ENCODE measurements at regions not wholly inside any gene's neighbourhood (a gene's known extent, or its start where the extent isn't known, plus 50 kb on each side); places are given as distances from the start of the nearest gene placed in this dataset.

- TF ChIP-seq CTCF (IDR thresholded peaks at IDR 0.05; ENCODE audit: low read length), result no peak
- no peak for TF ChIP-seq EZH2 (optimal IDR thresholded peaks at IDR 0.05; ENCODE audit: low read depth, low read length)
- no peak for TF ChIP-seq EZH2phosphoT487 (IDR thresholded peaks at IDR 0.05; ENCODE audit: low read length)
Observed at GRCh38 chr6:14058029-14058695, 59.4 kb upstream of the CD83 start.

Measured in MM.1S (cell line).